HEK293T (cell line): ENCODE measurements at regions not wholly inside any gene's neighbourhood (a gene's known extent, or its start where the extent isn't known, plus 50 kb on each side); places are given as distances from the start of the nearest gene placed in this dataset.

Experiments used
- CTCF ChIA-PET: fragments of 350-600 bp; formaldehyde crosslinking; extraction: SDS; loops from one replicate; lab custom pipeline; 2021; ENCODE audit warnings: antibody characterized with exemption, inconsistent platforms; lab: Yijun Ruan, JAX
- POLR2A ChIA-PET: fragments of 350-600 bp; formaldehyde crosslinking; extraction: SDS; loops from one replicate; lab custom pipeline; 2020; ENCODE audit warnings: antibody characterized with exemption, inconsistent platforms; lab: Yijun Ruan, JAX
- DNase-seq: peaks from one replicate; pipeline ENCODE4 v3.0.0; 2012; ENCODE audit warnings: mixed read lengths; ENCODE audit errors: extremely low spot score
- ARNT ChIP-seq: fragments of 450-650 bp; IDR thresholded peaks from 2 replicates; pipeline ENCODE4 v1.6.1; 2017; ENCODE audit warnings: mild to moderate bottlenecking
- BHLHE40 ChIP-seq: fragments of 450-650 bp; IDR thresholded peaks from 2 replicates; pipeline ENCODE4 v1.6.1; 2016; ENCODE audit warnings: mild to moderate bottlenecking, moderate library complexity, borderline replicate concordance
- CTBP1 ChIP-seq: fragments of 450-650 bp; IDR thresholded peaks from 2 replicates; pipeline ENCODE4 v1.6.1; 2016; ENCODE audit warnings: borderline replicate concordance
- ELF4 ChIP-seq: fragments of 450-650 bp; IDR thresholded peaks from 2 replicates; pipeline ENCODE4 v1.6.1; 2017; ENCODE audit warnings: antibody characterized with exemption
- FOXA1 ChIP-seq: fragments of 450-650 bp; IDR thresholded peaks from 2 replicates; pipeline ENCODE4 v1.6.1; 2016; ENCODE audit warnings: mild to moderate bottlenecking
- FOXK2 ChIP-seq: fragments of 450-650 bp; IDR thresholded peaks from 2 replicates; pipeline ENCODE4 v1.6.1; 2016; ENCODE audit warnings: mild to moderate bottlenecking
- FOXM1 ChIP-seq: fragments of 450-650 bp; IDR thresholded peaks from 2 replicates; pipeline ENCODE4 v1.6.1; 2017; ENCODE audit warnings: mild to moderate bottlenecking, borderline replicate concordance
- HDGF ChIP-seq: fragments of 450-650 bp; IDR thresholded peaks from 2 replicates; pipeline ENCODE4 v1.6.1; 2017; ENCODE audit warnings: antibody characterized with exemption, borderline replicate concordance
- L3MBTL2 ChIP-seq: fragments of 450-650 bp; conservative IDR thresholded peaks from 2 replicates; pipeline ENCODE4 v1.6.1; 2016; ENCODE audit warnings: mild to moderate bottlenecking
- LEF1 ChIP-seq: fragments of 450-650 bp; IDR thresholded peaks from 2 replicates; pipeline ENCODE4 v1.6.1; 2017; ENCODE audit warnings: mild to moderate bottlenecking, borderline replicate concordance
- NFRKB ChIP-seq: fragments of 450-650 bp; IDR thresholded peaks from 2 replicates; pipeline ENCODE4 v1.6.1; 2016; ENCODE audit warnings: mild to moderate bottlenecking, moderate library complexity
- PKNOX1 ChIP-seq: fragments of 450-650 bp; IDR thresholded peaks from 2 replicates; pipeline ENCODE4 v1.6.1; 2016
- SP1 ChIP-seq: fragments of 450-650 bp; IDR thresholded peaks from 2 replicates; pipeline ENCODE4 v1.6.1; 2017
- SUZ12 ChIP-seq: fragments of 450-650 bp; IDR thresholded peaks from 2 replicates; pipeline ENCODE4 v1.6.1; 2016; ENCODE audit warnings: mild to moderate bottlenecking
- TARDBP ChIP-seq: fragments of 450-650 bp; IDR thresholded peaks from 2 replicates; pipeline ENCODE4 v1.6.1; 2016
- ZNF384 ChIP-seq: fragments of 450-650 bp; IDR thresholded peaks from 2 replicates; pipeline ENCODE4 v1.6.1; 2016

DNA sequence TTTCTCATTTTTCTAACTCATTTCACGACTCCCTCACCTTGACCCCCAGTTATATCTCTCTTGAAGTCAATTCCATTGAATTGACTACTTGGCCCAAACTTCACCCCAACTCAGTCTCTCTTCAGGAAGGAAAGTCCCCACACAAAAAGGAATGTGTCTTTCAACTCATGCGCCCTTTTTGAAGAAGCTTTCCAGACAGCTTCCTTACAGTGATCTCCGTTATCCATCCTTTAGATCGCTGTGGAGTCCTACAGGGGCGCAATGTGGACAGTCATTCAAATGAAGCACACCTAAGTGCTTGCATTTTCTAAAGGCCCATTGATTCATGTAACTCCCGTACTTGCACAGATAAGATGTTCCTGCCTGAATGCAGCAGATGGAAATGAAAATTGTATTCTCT is 101.1 kb upstream of the VPREB1 start:
- ChIA-PET CTCF (no interaction called here), POLR2A (no interaction called here)
- TF ChIP-seq FOXK2 (no peak), SUZ12 (no peak), BHLHE40 (no peak), TARDBP (no peak), NFRKB (no peak), SP1 (no peak), ARNT (no peak), PKNOX1 (no peak), CTBP1 (no peak), LEF1 (no peak), FOXM1 (no peak), HDGF (no peak), FOXA1 (no peak), ELF4 (no peak), ZNF384 (no peak)
- DNase-seq: no peak

DNA sequence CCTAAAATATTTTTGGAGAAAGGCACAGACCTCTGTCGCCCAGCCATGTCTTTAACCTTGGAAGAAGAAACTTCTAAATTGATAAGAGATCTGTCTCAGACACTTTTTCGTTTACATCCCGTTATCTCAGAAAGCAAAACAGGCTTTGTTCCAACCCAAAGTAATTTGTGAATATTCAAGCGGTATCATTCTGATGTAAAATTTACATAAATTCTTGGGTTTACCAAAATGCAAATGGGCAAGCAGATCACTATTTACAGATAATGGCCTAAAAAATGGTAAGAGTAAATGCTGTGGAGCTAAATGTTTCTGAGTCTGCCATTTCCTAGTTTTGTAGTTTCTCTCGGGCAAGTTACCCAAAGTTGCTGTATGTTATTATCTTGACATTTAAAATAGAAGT is 101.9 kb upstream of the VPREB1 start:
- POLR2A ChIA-PET: no interaction called here
- TF ChIP-seq LEF1 (no peak), ZNF384 (no peak), L3MBTL2 (no peak), ELF4 (no peak), ARNT (no peak), PKNOX1 (no peak), FOXA1 (no peak), FOXK2 (no peak), FOXM1 (no peak), CTBP1 (no peak), NFRKB (no peak), SUZ12 (no peak), SP1 (no peak), TARDBP (no peak), BHLHE40 (no peak)
- DNase-seq: no peak
- CTCF ChIA-PET: no interaction called here

- TF ChIP-seq PKNOX1 (no peak), NFRKB (no peak), CTBP1 (no peak), L3MBTL2 (no peak), BHLHE40 (no peak), SUZ12 (no peak), FOXM1 (no peak)
- no peak for DNase-seq
- POLR2A ChIA-PET: no interaction called here
- CTCF ChIA-PET: no interaction called here
These were observed 102.6 kb upstream of the VPREB1 start for GRCh38 chr22:22141771-22142591.

- ChIA-PET POLR2A (no interaction called here), CTCF (no interaction called here)
- no peak for DNase-seq
- TF ChIP-seq FOXA1: no peak
- no peak for TF ChIP-seq TARDBP
- no peak for TF ChIP-seq ELF4
- no peak for TF ChIP-seq ZNF384
- no peak for TF ChIP-seq SUZ12
- TF ChIP-seq BHLHE40: no peak
- no peak for TF ChIP-seq LEF1
- TF ChIP-seq ARNT: no peak
- no peak for TF ChIP-seq NFRKB
- no peak for TF ChIP-seq PKNOX1
- TF ChIP-seq CTBP1: no peak
- TF ChIP-seq FOXM1: no peak
- no peak for TF ChIP-seq SP1
These were observed 103.6 kb upstream of the VPREB1 start for GRCh38 chr22:22141031-22141430.

DNA sequence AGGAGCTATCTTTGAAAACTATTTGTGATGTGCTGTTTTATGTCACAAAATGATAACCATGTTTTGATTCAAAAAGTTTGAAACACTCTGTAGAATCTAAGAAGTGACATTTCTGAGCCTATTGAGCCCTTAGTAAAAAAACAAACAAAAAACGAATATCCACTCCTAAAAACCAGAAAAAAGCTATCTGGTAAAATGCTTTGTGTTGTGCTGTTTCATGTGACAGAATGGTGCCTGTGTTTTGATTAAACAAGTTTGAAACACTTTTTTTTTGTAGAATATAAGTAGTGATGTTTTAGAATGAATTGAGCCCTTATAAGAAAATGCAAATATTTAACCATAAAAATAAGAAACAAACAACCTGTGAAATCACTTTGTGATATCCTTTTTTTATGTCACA is 105.2 kb upstream of the VPREB1 start:
- CTCF ChIA-PET: interaction anchor here (0.6 kb wide), 1 partner anchor 96 kb away, joined by 3 read pairs; no protein-coding TSS in a partner anchor

More for the DNA sequence above, 105.2 kb upstream of the VPREB1 start:
- no peak for TF ChIP-seq FOXA1
- no peak for TF ChIP-seq ARNT
- no peak for TF ChIP-seq SP1
- TF ChIP-seq L3MBTL2: no peak
- no peak for TF ChIP-seq FOXM1
- TF ChIP-seq ZNF384: no peak
- TF ChIP-seq ELF4: no peak
- TF ChIP-seq PKNOX1: no peak
- TF ChIP-seq FOXK2: no peak
- no peak for TF ChIP-seq CTBP1
- no peak for TF ChIP-seq TARDBP
- no peak for TF ChIP-seq LEF1
- no peak for TF ChIP-seq BHLHE40
- TF ChIP-seq HDGF: no peak
- TF ChIP-seq SUZ12: no peak
- TF ChIP-seq NFRKB: no peak
- POLR2A ChIA-PET: no interaction called here
- no peak for DNase-seq
